Ascending aorta (tissue), 2 donors: ENCODE measurements at regions not wholly inside any gene's neighbourhood (a gene's known extent, or its start where the extent isn't known, plus 50 kb on each side); places are given as distances from the start of the nearest gene placed in this dataset.

Experiments used
- DNase-seq, 2 donors: peaks; one replicate each; pipeline ENCODE4 v3.0.0-alpha.2; 2019; ENCODE audit warnings: low spot score in 2 of 2
- H3K27ac ChIP-seq, 2 donors: fragments of 200-600 bp; sonication (generic); one replicate each; pipeline ENCODE4 v1.5.1; 2016 to 2017; ENCODE audit warnings: mild to moderate bottlenecking in 1 of 2
- H3K27me3 ChIP-seq: fragments of 200-600 bp; sonication (generic); one replicate; pipeline ENCODE4 v1.5.1; 2017
- H3K36me3 ChIP-seq, 2 donors: fragments of 200-600 bp; sonication (generic); one replicate each; pipeline ENCODE4 v1.5.1; 2016
- H3K4me1 ChIP-seq, 2 donors: fragments of 200-600 bp; sonication (generic); one replicate each; pipeline ENCODE4 v1.5.1; 2016 to 2017; ENCODE audit warnings: mild to moderate bottlenecking in 1 of 2
- H3K4me3 ChIP-seq, 2 donors: fragments of 200-600 bp; sonication (generic); one replicate each; pipeline ENCODE4 v1.5.1; 2016 to 2017; ENCODE audit warnings: mild to moderate bottlenecking in 1 of 2
- H3K9me3 ChIP-seq, 2 donors: fragments of 200-600 bp; sonication (generic); one replicate each; pipeline ENCODE4 v1.5.1; 2016
- CTCF ChIP-seq, 3 experiments: fragments of 200-600 bp in 2 of 3; fragments of 450-650 bp in 1 of 3; sonication (generic) in 2 of 3; IDR thresholded peaks; one replicate each; pipeline ENCODE4 v1.5.1; 2016 to 2019; ENCODE audit warnings: antibody characterized with exemption in 3 of 3, mild to moderate bottlenecking in 1 of 3, moderate library complexity in 1 of 3
- intact Hi-C: fragments of 100-400 bp; cut with DNase I; formaldehyde crosslinking; loops from one replicate; pipeline ENCODE4 v1.15.1; 2023

- H3K4me3 ChIP-seq: no peak overlapping the region
- no peak for DNase-seq
- no peaks in the 10 kb centered on the region for H3K9me3 ChIP-seq
- intact Hi-C loops: no loop called here
- TF ChIP-seq CTCF (IDR thresholded peaks at IDR 0.05): no peak
- H3K4me1 ChIP-seq: no peaks in the 10 kb centered on the region
- H3K36me3 ChIP-seq: no peaks in the 10 kb centered on the region
- H3K27ac ChIP-seq: no peak overlapping the region
- no peaks in the 10 kb centered on the region for H3K27me3 ChIP-seq
Observed at GRCh38 chr10:1961989-1962388, 224.7 kb upstream of the ADARB2 start.

GRCh38 chr10:1960982-1961381, 223.7 kb upstream of the ADARB2 start:
- intact Hi-C loops: no loop called here
- H3K4me3 ChIP-seq: no peak overlapping the region

GRCh38 chr10:1957057-1957456, 219.7 kb upstream of the ADARB2 start:
- DNase-seq: no peak
- Histone ChIP-seq H3K27me3 (no peaks in the 10 kb centered on the region), H3K4me1 (no peaks in the 10 kb centered on the region), H3K36me3 (no peaks in the 10 kb centered on the region), H3K4me3 (no peak overlapping the region), H3K27ac (no peak overlapping the region), H3K9me3 (no peaks in the 10 kb centered on the region)
- intact Hi-C loops: no loop called here
- no peak for TF ChIP-seq CTCF (IDR thresholded peaks at IDR 0.05)

More at GRCh38 chr10:1960982-1961381, 223.7 kb upstream of the ADARB2 start:
- H3K27ac ChIP-seq: no peak overlapping the region
- H3K4me1 ChIP-seq: no peaks in the 10 kb centered on the region
- H3K9me3 ChIP-seq: no peaks in the 10 kb centered on the region
- H3K36me3 ChIP-seq: no peaks in the 10 kb centered on the region
- H3K27me3 ChIP-seq: no peaks in the 10 kb centered on the region
- no peak for DNase-seq
- TF ChIP-seq CTCF (IDR thresholded peaks at IDR 0.05): no peak

GRCh38 chr10:1954300-1954699, 217.0 kb upstream of the ADARB2 start:
- Histone ChIP-seq H3K36me3 (no peaks in the 10 kb centered on the region), H3K9me3 (no peaks in the 10 kb centered on the region), H3K4me1 (no peaks in the 10 kb centered on the region), H3K27me3 (no peaks in the 10 kb centered on the region), H3K27ac (no peak overlapping the region), H3K4me3 (no peak overlapping the region)
- TF ChIP-seq CTCF (IDR thresholded peaks at IDR 0.05): no peak
- DNase-seq: no peak
- intact Hi-C loops: no loop called here

GRCh38 chr10:1952126-1953095, 215.1 kb upstream of the ADARB2 start:
- Histone ChIP-seq H3K4me3 (no peak overlapping the region), H3K4me1 (no peaks in the 10 kb centered on the region), H3K27me3 (no peaks in the 10 kb centered on the region), H3K36me3 (no peaks in the 10 kb centered on the region), H3K9me3 (no peaks in the 10 kb centered on the region), H3K27ac (no peak overlapping the region)
- intact Hi-C loops: no loop called here
- no peak for TF ChIP-seq CTCF (IDR thresholded peaks at IDR 0.05)
- DNase-seq: no peak
